ENCODE measurements at regions not wholly inside any gene's neighbourhood (a gene's known extent, or its start where the extent isn't known, plus 50 kb on each side); places are given as distances from the start of the nearest gene placed in this dataset.

- H4K20me1 ChIP-seq (ENCODE audit: control insufficient read depth, insufficient read depth, low read length, poor library complexity, severe bottlenecking) = no peaks in the 10 kb centered on the region
- Mint-ChIP-seq H3K4me1 (no peaks in the 10 kb centered on the region), H3K27me3 (no peaks in the 10 kb centered on the region), H3K27ac (no peak overlapping the region), H3K4me3 (no peak overlapping the region), H3K9me3 (ENCODE audit: insufficient read depth) (no peaks in the 10 kb centered on the region)
- H3K4me3 ChIP-seq (ENCODE audit: control extremely low read depth in 1 of 5, extremely low read depth in 1 of 5, insufficient read depth in 1 of 5, low read depth in 2 of 5, low read length in 4 of 5) = no peak overlapping the region
- 89% methylated on average over 2 of the region's 2 CpGs for WGBS (ENCODE audit: insufficient coverage)
- intact Hi-C loops (cut with micrococcal nuclease) = no loop called here
- no peaks in the 10 kb centered on the region for H3K4me1 ChIP-seq (ENCODE audit: control insufficient read depth in 2 of 2, insufficient read depth in 2 of 2, low read length in 2 of 2)
- no peaks in the 10 kb centered on the region for H3K79me2 ChIP-seq (ENCODE audit: control insufficient read depth, insufficient read depth, low read length)
- TF ChIP-seq, protein P1, sequence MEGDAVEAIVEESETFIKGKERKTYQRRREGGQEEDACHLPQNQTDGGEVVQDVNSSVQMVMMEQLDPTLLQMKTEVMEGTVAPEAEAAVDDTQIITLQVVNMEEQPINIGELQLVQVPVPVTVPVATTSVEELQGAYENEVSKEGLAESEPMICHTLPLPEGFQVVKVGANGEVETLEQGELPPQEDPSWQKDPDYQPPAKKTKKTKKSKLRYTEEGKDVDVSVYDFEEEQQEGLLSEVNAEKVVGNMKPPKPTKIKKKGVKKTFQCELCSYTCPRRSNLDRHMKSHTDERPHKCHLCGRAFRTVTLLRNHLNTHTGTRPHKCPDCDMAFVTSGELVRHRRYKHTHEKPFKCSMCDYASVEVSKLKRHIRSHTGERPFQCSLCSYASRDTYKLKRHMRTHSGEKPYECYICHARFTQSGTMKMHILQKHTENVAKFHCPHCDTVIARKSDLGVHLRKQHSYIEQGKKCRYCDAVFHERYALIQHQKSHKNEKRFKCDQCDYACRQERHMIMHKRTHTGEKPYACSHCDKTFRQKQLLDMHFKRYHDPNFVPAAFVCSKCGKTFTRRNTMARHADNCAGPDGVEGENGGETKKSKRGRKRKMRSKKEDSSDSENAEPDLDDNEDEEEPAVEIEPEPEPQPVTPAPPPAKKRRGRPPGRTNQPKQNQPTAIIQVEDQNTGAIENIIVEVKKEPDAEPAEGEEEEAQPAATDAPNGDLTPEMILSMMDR (IDR thresholded peaks at IDR 0.05) = no peak
- no peak for TF ChIP-seq EZH2 (IDR thresholded peaks at IDR 0.05; ENCODE audit: borderline replicate concordance, insufficient read depth, low read depth, low read length, poor library complexity, severe bottlenecking)
- DNase-seq = no peak
- H3K9ac ChIP-seq (ENCODE audit: low read length) = no peak overlapping the region
- no peaks in the 10 kb centered on the region for H3K27me3 ChIP-seq (replicated peaks in 1 of 4; ENCODE audit: control extremely low read depth in 1 of 4, control insufficient read depth in 3 of 4, insufficient read depth in 4 of 4, low read length in 3 of 4)
- POLR2A ChIA-PET = no interaction called here
- H3K36me3 ChIP-seq (replicated peaks in 1 of 2; ENCODE audit: control extremely low read depth in 1 of 2, control insufficient read depth in 1 of 2, extremely low read depth in 1 of 2, insufficient read depth in 2 of 2, low read length in 1 of 2) = no peaks in the 10 kb centered on the region
- ATAC-seq (ENCODE audit: low read depth) = no peak
- H3K4me2 ChIP-seq (replicated peaks; ENCODE audit: low read depth, low read length, poor library complexity, severe bottlenecking) = no peak overlapping the region
- CTCF ChIA-PET = no interaction called here
- H3K27ac ChIP-seq (ENCODE audit: low read length in 2 of 2) = no peak overlapping the region
- no peak overlapping the region for H2AFZ ChIP-seq (ENCODE audit: insufficient read depth, low read depth, low read length, poor library complexity, severe bottlenecking)
- peaks cover 0 to 3% (median 0%) of the 10 kb centered on the region in 3 donors for H3K9me3 ChIP-seq (ENCODE audit: control extremely low read depth in 1 of 3, control insufficient read depth in 2 of 3, insufficient read depth in 1 of 3, low read length in 2 of 3)
Measured at GRCh38 chr12:125772403-125772802, 707.2 kb downstream of the AACS start.

DNA sequence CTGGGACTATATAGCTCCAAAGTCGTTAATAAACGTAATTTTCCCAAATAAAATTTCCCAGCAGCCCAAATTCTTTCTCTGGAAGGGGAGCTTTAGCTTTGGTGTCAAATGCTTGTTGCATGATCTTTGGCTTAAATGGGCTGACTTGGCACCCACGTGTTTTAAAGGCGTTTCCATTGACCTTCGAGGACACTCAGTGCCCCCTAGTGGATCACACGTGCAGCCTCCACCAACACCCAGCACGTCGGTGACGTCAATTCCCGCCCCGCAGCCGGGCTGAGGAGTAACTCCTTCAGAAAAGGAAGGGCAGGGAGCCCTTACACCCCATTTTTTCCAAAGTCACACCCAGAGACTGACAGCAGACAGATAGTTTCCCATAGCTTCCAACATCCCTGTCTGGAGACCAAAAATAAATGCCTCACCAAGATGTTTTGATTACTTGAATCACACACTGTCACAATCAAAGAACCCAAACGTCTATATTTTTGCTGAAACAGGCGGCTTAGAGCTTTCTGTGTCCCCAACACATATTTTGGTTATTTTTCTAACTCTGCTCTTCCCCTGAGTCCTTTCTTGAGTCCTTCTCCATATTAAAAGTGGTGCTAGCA is 707.9 kb downstream of the AACS start:
- intact Hi-C loops (cut with micrococcal nuclease) = no loop called here
- Histone ChIP-seq H3K27ac (ENCODE audit: low read length in 2 of 2) (no peak overlapping the region), H3K4me3 (ENCODE audit: control extremely low read depth in 1 of 5, extremely low read depth in 1 of 5, insufficient read depth in 1 of 5, low read depth in 2 of 5, low read length in 4 of 5) (no peak overlapping the region), H3K9ac (ENCODE audit: low read length) (no peak overlapping the region), H2AFZ (ENCODE audit: insufficient read depth, low read depth, low read length, poor library complexity, severe bottlenecking) (no peak overlapping the region), H3K79me2 (ENCODE audit: control insufficient read depth, insufficient read depth, low read length) (no peaks in the 10 kb centered on the region), H3K4me2 (replicated peaks; ENCODE audit: low read depth, low read length, poor library complexity, severe bottlenecking) (no peak overlapping the region), H4K20me1 (ENCODE audit: control insufficient read depth, insufficient read depth, low read length, poor library complexity, severe bottlenecking) (no peaks in the 10 kb centered on the region), H3K36me3 (replicated peaks in 1 of 2; ENCODE audit: control extremely low read depth in 1 of 2, control insufficient read depth in 1 of 2, extremely low read depth in 1 of 2, insufficient read depth in 2 of 2, low read length in 1 of 2) (no peaks in the 10 kb centered on the region), H3K4me1 (ENCODE audit: control insufficient read depth in 2 of 2, insufficient read depth in 2 of 2, low read length in 2 of 2) (no peaks in the 10 kb centered on the region), H3K27me3 (replicated peaks in 1 of 4; ENCODE audit: control extremely low read depth in 1 of 4, control insufficient read depth in 3 of 4, insufficient read depth in 4 of 4, low read length in 3 of 4) (no peaks in the 10 kb centered on the region), H3K9me3 (ENCODE audit: control extremely low read depth in 1 of 3, control insufficient read depth in 2 of 3, insufficient read depth in 1 of 3, low read length in 2 of 3) (peaks cover 0 to 5% (median 0%) of the 10 kb centered on the region in 3 donors)
- 16% methylated on average over 11 of the region's 14 CpGs for WGBS (ENCODE audit: insufficient coverage)
- Mint-ChIP-seq H3K4me3 (no peak overlapping the region), H3K27ac (no peak overlapping the region), H3K4me1 (no peaks in the 10 kb centered on the region), H3K27me3 (no peaks in the 10 kb centered on the region), H3K9me3 (ENCODE audit: insufficient read depth) (no peaks in the 10 kb centered on the region)
- CTCF ChIA-PET = interaction anchor here (0.8 kb wide), 1 partner anchor 442 kb away, joined by 3 read pairs; no protein-coding TSS in a partner anchor
- POLR2A ChIA-PET = no interaction called here
- DNase-seq = peak; percentile 3
- ATAC-seq (ENCODE audit: low read depth) = no peak
- no peak for TF ChIP-seq EZH2 (IDR thresholded peaks at IDR 0.05; ENCODE audit: borderline replicate concordance, insufficient read depth, low read depth, low read length, poor library complexity, severe bottlenecking)
- TF ChIP-seq, protein P1 (IDR thresholded peaks at IDR 0.05) = peak; percentile 13

Data from B cell (primary cell).